DOHH2 (cell line): ENCODE measurements at regions not wholly inside any gene's neighbourhood (a gene's known extent, or its start where the extent isn't known, plus 50 kb on each side); places are given as distances from the start of the nearest gene placed in this dataset.

Experiments used
- CTCF ChIP-seq: fragments of 200-600 bp; sonication (generic); IDR thresholded peaks from one replicate; pipeline ENCODE4 v1.5.1; 2014; ENCODE audit warnings: antibody characterized with exemption, mild to moderate bottlenecking, low read depth, low read length; ENCODE audit not compliant: poor library complexity, severe bottlenecking
- EZH2phosphoT487 ChIP-seq: fragments of 200-600 bp; sonication (generic); IDR thresholded peaks from 2 replicates; pipeline ENCODE4 v1.6.1; 2017; ENCODE audit warnings: borderline replicate concordance, mild to moderate bottlenecking, antibody characterized with exemption, low read length, moderate library complexity, mixed read lengths

GRCh38 chr5:129378961-129379360 lies 81.1 kb upstream of the ADAMTS19 start:
- TF ChIP-seq CTCF (no peak), EZH2phosphoT487 (no peak)
